ENCODE measurements at regions not wholly inside any gene's neighbourhood (a gene's known extent, or its start where the extent isn't known, plus 50 kb on each side); places are given as distances from the start of the nearest gene placed in this dataset.

DNA sequence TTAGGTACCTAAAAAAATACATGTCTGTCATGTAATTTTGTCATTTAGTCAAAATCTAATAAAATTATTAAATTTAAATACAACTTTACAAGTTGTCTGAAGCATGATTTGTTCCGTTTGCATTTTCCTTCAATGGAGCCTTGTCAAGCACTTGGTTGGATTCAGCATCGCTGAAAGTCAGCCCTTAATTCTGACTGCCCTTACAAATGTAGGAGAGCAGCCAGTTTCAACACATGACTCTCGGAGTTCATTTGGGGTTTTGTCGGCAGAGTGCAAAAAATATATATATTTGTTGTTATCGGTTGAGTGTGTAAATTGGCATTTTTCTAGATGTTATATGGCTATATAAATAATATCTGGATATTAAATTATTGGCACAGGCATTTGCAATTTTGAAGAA, 180.6 kb downstream of the RPS12 start:
- H3K27ac ChIP-seq, result no peak overlapping the region
- 89 to 92% methylated on average over 2 to 5 of the region's 5 CpGs for WGBS, 2 donors (ENCODE audit: low coverage in 1 of 2)
- in situ Hi-C loops (cut with MboI; ENCODE audit: low pct_ligation_motif_present in 1 of 4, low pct_unique_long_range_greater_than_20kb in 1 of 4, low sequenced_read_pairs in 3 of 4), result no loop called here
- H3K27me3 ChIP-seq, result no peaks in the 10 kb centered on the region
- no peaks in the 10 kb centered on the region for H3K36me3 ChIP-seq
- no peak for TF ChIP-seq POLR2A (IDR thresholded peaks at IDR 0.05)
- no peak for TF ChIP-seq EP300 (IDR thresholded peaks at IDR 0.05; ENCODE audit: low read depth)
- TF ChIP-seq POLR2AphosphoS5 (IDR thresholded peaks at IDR 0.05), result no peak
- TF ChIP-seq, protein P1, sequence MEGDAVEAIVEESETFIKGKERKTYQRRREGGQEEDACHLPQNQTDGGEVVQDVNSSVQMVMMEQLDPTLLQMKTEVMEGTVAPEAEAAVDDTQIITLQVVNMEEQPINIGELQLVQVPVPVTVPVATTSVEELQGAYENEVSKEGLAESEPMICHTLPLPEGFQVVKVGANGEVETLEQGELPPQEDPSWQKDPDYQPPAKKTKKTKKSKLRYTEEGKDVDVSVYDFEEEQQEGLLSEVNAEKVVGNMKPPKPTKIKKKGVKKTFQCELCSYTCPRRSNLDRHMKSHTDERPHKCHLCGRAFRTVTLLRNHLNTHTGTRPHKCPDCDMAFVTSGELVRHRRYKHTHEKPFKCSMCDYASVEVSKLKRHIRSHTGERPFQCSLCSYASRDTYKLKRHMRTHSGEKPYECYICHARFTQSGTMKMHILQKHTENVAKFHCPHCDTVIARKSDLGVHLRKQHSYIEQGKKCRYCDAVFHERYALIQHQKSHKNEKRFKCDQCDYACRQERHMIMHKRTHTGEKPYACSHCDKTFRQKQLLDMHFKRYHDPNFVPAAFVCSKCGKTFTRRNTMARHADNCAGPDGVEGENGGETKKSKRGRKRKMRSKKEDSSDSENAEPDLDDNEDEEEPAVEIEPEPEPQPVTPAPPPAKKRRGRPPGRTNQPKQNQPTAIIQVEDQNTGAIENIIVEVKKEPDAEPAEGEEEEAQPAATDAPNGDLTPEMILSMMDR (IDR thresholded peaks at IDR 0.05), result no peak
- DNase-seq, result no peak
- no peaks in the 10 kb centered on the region for H3K4me1 ChIP-seq
- intact Hi-C loops (cut with DNase I; ENCODE audit: low total_unique reads), result no loop called here
- no peaks in the 10 kb centered on the region for H3K9me3 ChIP-seq
- no peak overlapping the region for H3K4me3 ChIP-seq

DNA sequence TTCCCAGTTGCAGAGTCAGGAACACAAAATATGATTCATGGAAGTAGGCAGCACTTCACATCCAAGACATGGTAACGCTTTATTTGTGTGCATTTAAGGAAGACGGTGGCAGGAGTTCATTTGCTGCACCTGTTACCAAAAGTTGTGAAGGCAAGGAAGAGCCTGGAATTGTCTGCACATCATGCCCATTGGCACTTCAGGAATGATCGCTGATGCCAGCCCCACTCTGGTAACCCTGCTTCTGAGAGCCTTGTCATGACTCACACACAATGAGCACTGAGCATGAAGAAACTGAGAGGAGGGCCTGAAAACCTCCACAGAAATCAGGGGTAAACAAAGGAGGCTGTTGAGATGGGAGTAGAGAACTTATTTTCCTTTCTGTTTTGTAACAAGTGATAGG, 181.1 kb downstream of the RPS12 start:
- H3K4me3 ChIP-seq, result no peak overlapping the region
- H3K27me3 ChIP-seq, result no peaks in the 10 kb centered on the region
- H3K4me1 ChIP-seq, result no peaks in the 10 kb centered on the region
- H3K27ac ChIP-seq, result no peak overlapping the region
- in situ Hi-C loops (cut with MboI; ENCODE audit: low pct_ligation_motif_present in 1 of 4, low pct_unique_long_range_greater_than_20kb in 1 of 4, low sequenced_read_pairs in 3 of 4) (no loop called here), intact Hi-C loops (cut with DNase I; ENCODE audit: low total_unique reads) (no loop called here)
- no peak for DNase-seq
- no peaks in the 10 kb centered on the region for H3K36me3 ChIP-seq
- TF ChIP-seq POLR2A (IDR thresholded peaks at IDR 0.05) (no peak), EP300 (IDR thresholded peaks at IDR 0.05; ENCODE audit: low read depth) (no peak), POLR2AphosphoS5 (IDR thresholded peaks at IDR 0.05) (no peak)
- TF ChIP-seq, protein P1 (IDR thresholded peaks at IDR 0.05), result no peak
- H3K9me3 ChIP-seq, result no peaks in the 10 kb centered on the region
- 92 to 100% methylated on average over 1 to 3 of the region's 3 CpGs for WGBS, 2 donors (ENCODE audit: low coverage in 1 of 2)

DNA sequence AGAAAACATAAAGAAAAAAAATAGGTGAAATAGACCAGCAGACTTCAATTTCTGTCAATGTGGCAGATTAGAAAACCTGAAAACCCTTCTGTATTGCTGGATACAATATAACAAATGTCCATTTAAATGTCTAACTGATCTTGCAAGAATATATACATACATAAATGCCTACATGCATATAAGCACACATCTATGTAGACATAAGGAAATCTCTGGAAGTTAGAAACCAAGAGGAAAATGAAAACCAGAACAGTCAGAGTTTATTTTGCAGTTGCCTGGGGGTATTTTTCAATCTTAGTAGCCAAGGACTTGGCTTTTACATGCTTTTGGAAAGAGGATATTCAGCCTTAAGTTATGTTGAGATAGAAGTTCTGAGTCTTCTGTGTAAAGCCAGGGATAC, 184.0 kb downstream of the RPS12 start:
- in situ Hi-C loops (cut with MboI; ENCODE audit: low pct_ligation_motif_present in 1 of 4, low pct_unique_long_range_greater_than_20kb in 1 of 4, low sequenced_read_pairs in 3 of 4), result no loop called here
- intact Hi-C loops (cut with DNase I; ENCODE audit: low total_unique reads), result no loop called here
- H3K36me3 ChIP-seq, result no peaks in the 10 kb centered on the region
- H3K9me3 ChIP-seq, result no peaks in the 10 kb centered on the region
- no peaks in the 10 kb centered on the region for H3K27me3 ChIP-seq
- H3K4me1 ChIP-seq, result no peaks in the 10 kb centered on the region
- no peak for DNase-seq
- no peak overlapping the region for H3K27ac ChIP-seq
- no peak for TF ChIP-seq EP300 (IDR thresholded peaks at IDR 0.05; ENCODE audit: low read depth)
- no peak for TF ChIP-seq POLR2A (IDR thresholded peaks at IDR 0.05)
- TF ChIP-seq, protein P1 (IDR thresholded peaks at IDR 0.05), result no peak
- TF ChIP-seq POLR2AphosphoS5 (IDR thresholded peaks at IDR 0.05), result no peak
- no peak overlapping the region for H3K4me3 ChIP-seq

DNA sequence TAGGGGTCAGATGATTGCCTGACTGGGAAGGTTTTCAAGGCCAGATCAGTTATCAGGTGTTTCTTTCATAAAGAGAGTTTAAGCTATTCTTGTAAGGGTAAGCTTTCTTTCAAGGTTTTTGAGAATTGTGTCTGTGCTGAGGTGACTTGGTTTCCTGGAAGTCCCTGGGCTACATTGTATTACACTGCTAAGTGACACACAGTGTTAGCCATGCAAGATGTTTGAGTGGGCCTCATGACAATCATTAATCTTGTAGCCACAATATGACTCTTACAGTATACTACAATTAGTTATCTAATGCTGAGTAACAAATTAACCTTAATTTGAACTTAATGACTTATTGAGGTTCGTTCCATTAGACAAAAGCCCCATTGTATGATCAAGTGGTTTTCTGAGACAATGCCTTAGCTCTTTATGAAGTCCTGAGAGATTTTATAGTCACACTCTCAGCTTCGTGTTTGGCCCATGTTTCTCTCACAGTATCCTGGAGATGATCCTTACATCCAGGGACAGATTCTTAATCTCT, 186.7 kb downstream of the RPS12 start:
- Histone ChIP-seq H3K9me3 (no peaks in the 10 kb centered on the region), H3K27ac (no peak overlapping the region), H3K4me1 (no peaks in the 10 kb centered on the region), H3K27me3 (no peaks in the 10 kb centered on the region), H3K4me3 (no peak overlapping the region), H3K36me3 (no peaks in the 10 kb centered on the region)
- WGBS, 2 donors (ENCODE audit: low coverage in 1 of 2), result 43 to 44% methylated on average over 1 to 2 of the region's 2 CpGs
- in situ Hi-C loops (cut with MboI; ENCODE audit: low pct_ligation_motif_present in 1 of 4, low pct_unique_long_range_greater_than_20kb in 1 of 4, low sequenced_read_pairs in 3 of 4), result no loop called here
- TF ChIP-seq EP300 (IDR thresholded peaks at IDR 0.05; ENCODE audit: low read depth) (no peak), POLR2AphosphoS5 (IDR thresholded peaks at IDR 0.05) (no peak), POLR2A (IDR thresholded peaks at IDR 0.05) (no peak)
- DNase-seq, result no peak
- intact Hi-C loops (cut with DNase I; ENCODE audit: low total_unique reads), result loop anchor here (5.0 kb wide), 1 partner anchor 594 kb away; no protein-coding TSS in a partner anchor

DNA sequence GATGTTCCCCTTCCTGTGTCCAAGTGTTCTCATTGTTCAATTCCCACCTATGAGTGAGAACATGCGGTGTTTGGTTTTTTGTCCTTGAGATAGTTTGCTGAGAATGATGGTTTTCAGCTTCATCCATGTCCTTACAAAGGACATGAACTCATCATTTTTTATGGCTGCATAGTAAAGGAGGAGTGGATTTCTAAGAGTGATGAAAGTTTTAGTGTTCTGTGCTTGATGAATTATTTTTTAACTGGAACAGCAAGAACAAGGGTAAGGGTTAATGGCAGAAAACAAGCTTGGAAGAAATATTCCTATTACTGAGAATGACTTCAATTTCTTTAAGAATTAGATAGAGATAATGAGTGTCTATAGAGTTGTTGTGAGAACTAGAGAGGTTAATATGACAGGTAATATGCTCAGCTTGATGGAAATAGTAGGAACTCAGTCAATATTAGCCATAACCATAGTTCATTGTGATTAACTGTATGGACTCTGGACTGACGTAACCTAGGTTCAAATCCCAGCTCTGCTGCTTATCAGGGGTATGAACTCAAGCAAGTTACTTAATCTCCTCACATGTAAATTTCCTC, 190.0 kb downstream of the RPS12 start:
- DNase-seq, result no peak
- no peaks in the 10 kb centered on the region for H3K9me3 ChIP-seq
- TF ChIP-seq POLR2A (IDR thresholded peaks at IDR 0.05) (no peak), EP300 (IDR thresholded peaks at IDR 0.05; ENCODE audit: low read depth) (no peak), POLR2AphosphoS5 (IDR thresholded peaks at IDR 0.05) (no peak)
- TF ChIP-seq, protein P1 (IDR thresholded peaks at IDR 0.05), result no peak
- intact Hi-C loops (cut with DNase I; ENCODE audit: low total_unique reads), result loop anchor here (5.0 kb wide), 1 partner anchor 597 kb away; no protein-coding TSS in a partner anchor
- WGBS, 2 donors (ENCODE audit: low coverage in 1 of 2), result 93 to 100% methylated on average over 1 to 2 of the region's 2 CpGs
- H3K4me3 ChIP-seq, result no peak overlapping the region
- no peaks in the 10 kb centered on the region for H3K36me3 ChIP-seq
- no peaks in the 10 kb centered on the region for H3K27me3 ChIP-seq
- no peaks in the 10 kb centered on the region for H3K4me1 ChIP-seq
- H3K27ac ChIP-seq, result no peak overlapping the region
- in situ Hi-C loops (cut with MboI; ENCODE audit: low pct_ligation_motif_present in 1 of 4, low pct_unique_long_range_greater_than_20kb in 1 of 4, low sequenced_read_pairs in 3 of 4), result no loop called here

Data from transverse colon (tissue), 4 donors.